Mesodermal cell (in vitro differentiated cells): ENCODE measurements at regions not wholly inside any gene's neighbourhood (a gene's known extent, or its start where the extent isn't known, plus 50 kb on each side); places are given as distances from the start of the nearest gene placed in this dataset.

ENCODE experiments used
- H3K27ac ChIP-seq: 2 replicates; pipeline ENCODE4 v1.7.0; 2013; ENCODE audit warnings: mild to moderate bottlenecking, low read depth, low read length, moderate library complexity; ENCODE audit not compliant: severe bottlenecking
- H3K36me3 ChIP-seq: 2 replicates; pipeline ENCODE4 v1.7.1; 2013; ENCODE audit warnings: mild to moderate bottlenecking, low read length, moderate library complexity; ENCODE audit not compliant: control insufficient read depth, insufficient read depth
- H3K4me1 ChIP-seq: one replicate; pipeline ENCODE4 v1.7.1; 2013; ENCODE audit warnings: mild to moderate bottlenecking, low read length; ENCODE audit not compliant: insufficient read depth, control insufficient read depth, poor library complexity, severe bottlenecking
- H3K4me3 ChIP-seq: 2 replicates; pipeline ENCODE4 v1.7.0; 2013; ENCODE audit warnings: low read length, control low read depth, mild to moderate bottlenecking; ENCODE audit not compliant: insufficient read depth, poor library complexity, severe bottlenecking; ENCODE audit errors: extremely low read depth
- H3K9me3 ChIP-seq: 2 replicates; pipeline ENCODE4 v1.7.1; 2013; ENCODE audit warnings: mild to moderate bottlenecking, low read length, moderate library complexity; ENCODE audit not compliant: control insufficient read depth
- WGBS, 2 experiments: methylation state at CpG; one replicate each; pipeline ENCODE4 v1.1.5; 2013; ENCODE audit warnings: missing lambda C conversion rate in 2 of 2; ENCODE audit not compliant: insufficient coverage in 2 of 2; 5-methylcytosine and 5-hydroxymethylcytosine counted together

GRCh38 chr11:19562156-19562555 lies 150.5 kb upstream of the NAV2 start:
- H3K36me3 ChIP-seq: no peaks in the 10 kb centered on the region
- H3K4me3 ChIP-seq: no peak overlapping the region
- H3K4me1 ChIP-seq: peaks cover 12% of the 10 kb centered on the region
- 100% methylated on average over 2 of the region's 4 CpGs; no CpG with 5 or more reads in 1 of the 2 experiments for WGBS, 2 experiments
- no peaks in the 10 kb centered on the region for H3K9me3 ChIP-seq
- H3K27ac ChIP-seq: no peak overlapping the region

GRCh38 chr11:19561011-19561410 lies 151.6 kb upstream of the NAV2 start:
- H3K4me3 ChIP-seq: no peak overlapping the region
- peaks cover 12% of the 10 kb centered on the region for H3K4me1 ChIP-seq
- H3K27ac ChIP-seq: no peak overlapping the region
- WGBS, 2 experiments: 89 to 99% methylated on average over 6 to 7 of the region's 8 CpGs
- H3K9me3 ChIP-seq: no peaks in the 10 kb centered on the region
- H3K36me3 ChIP-seq: no peaks in the 10 kb centered on the region

GRCh38 chr11:19560156-19560555 lies 152.5 kb upstream of the NAV2 start:
- H3K4me3 ChIP-seq: no peak overlapping the region
- WGBS, 2 experiments: 88 to 90% methylated on average over 5 of the region's 5 CpGs
- no peaks in the 10 kb centered on the region for H3K36me3 ChIP-seq
- H3K4me1 ChIP-seq: peaks cover 12% of the 10 kb centered on the region
- H3K9me3 ChIP-seq: no peaks in the 10 kb centered on the region
- peak overlapping the region; percentile 62 for H3K27ac ChIP-seq

DNA sequence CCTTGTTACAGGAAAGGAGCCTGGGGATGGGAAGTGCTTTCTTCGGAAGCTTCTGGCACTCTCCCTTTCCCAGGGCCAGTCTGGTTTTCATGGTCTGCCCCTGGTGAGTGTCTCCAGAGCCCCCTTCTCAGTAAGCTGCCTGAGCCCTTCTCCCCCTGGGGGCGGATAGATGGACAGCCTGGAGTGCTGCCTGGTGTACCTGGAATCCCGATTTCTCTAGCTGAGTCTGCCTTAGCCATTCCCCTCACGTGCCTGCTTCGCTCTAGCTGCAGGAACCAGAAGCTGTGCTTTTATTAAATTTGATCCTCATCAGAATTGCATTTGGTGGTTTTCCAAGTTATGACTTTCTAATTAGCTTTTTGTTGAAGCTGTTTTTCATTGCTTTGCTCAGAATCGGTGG lies 152.9 kb upstream of the NAV2 start:
- peaks cover 12% of the 10 kb centered on the region for H3K4me1 ChIP-seq
- WGBS, 2 experiments: 70 to 73% methylated on average over 5 to 6 of the region's 6 CpGs
- no peaks in the 10 kb centered on the region for H3K36me3 ChIP-seq
- H3K9me3 ChIP-seq: no peaks in the 10 kb centered on the region
- H3K27ac ChIP-seq: peak overlapping the region; percentile 62
- H3K4me3 ChIP-seq: no peak overlapping the region

GRCh38 chr11:19558189-19558986 lies 154.2 kb upstream of the NAV2 start:
- Histone ChIP-seq H3K9me3 (no peaks in the 10 kb centered on the region), H3K27ac (no peak overlapping the region), H3K4me1 (peaks cover 12% of the 10 kb centered on the region), H3K4me3 (no peak overlapping the region), H3K36me3 (no peaks in the 10 kb centered on the region)
- WGBS, 2 experiments: 88 to 90% methylated on average over 7 to 8 of the region's 12 CpGs

DNA sequence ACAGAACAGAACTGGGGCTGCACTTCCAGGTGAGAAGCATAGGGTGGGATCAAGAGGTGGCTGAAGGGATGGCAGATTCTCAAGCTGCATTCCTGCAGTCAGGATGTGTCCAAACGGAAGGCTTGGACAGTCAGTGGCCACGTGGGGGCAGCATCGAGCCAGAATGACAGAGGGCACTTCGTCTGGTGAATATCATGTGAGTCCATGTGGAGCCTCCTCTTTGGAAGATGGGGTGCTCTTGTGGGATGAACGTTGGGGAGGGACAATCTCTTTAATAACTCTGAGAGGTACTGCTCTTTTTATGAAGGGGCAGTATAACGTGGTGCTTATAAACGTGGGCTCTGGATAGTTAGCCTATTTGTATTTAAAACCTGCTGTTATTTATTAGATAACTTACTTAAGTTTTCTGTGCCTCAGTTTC lies 154.9 kb upstream of the NAV2 start:
- Histone ChIP-seq H3K4me3 (no peak overlapping the region), H3K9me3 (no peaks in the 10 kb centered on the region), H3K36me3 (no peaks in the 10 kb centered on the region), H3K4me1 (peaks cover 17% of the 10 kb centered on the region), H3K27ac (no peak overlapping the region)
- 4 to 7% methylated on average over 4 to 5 of the region's 7 CpGs for WGBS, 2 experiments

DNA sequence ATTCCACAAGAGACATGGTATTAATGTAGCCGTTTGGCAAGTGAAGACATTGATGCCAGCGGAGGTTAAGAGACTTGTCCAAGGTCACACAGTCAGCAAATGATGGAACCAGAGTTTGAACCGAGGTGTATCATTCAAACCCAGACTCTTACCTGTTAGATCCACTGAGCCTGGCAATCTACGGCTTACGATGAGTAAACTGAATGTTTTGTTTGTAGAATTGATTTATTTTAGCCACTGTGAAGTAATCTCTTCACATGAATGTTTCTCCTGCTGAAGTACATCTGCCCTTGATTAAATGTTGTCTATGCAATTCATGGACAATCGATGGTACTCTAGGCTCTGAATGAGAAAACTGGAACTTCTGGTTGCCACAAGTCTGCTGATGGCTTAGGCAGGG lies 155.5 kb upstream of the NAV2 start:
- H3K9me3 ChIP-seq: no peaks in the 10 kb centered on the region
- 86 to 91% methylated on average over 4 to 6 of the region's 6 CpGs for WGBS, 2 experiments
- no peak overlapping the region for H3K4me3 ChIP-seq
- H3K36me3 ChIP-seq: no peaks in the 10 kb centered on the region
- no peak overlapping the region for H3K27ac ChIP-seq
- H3K4me1 ChIP-seq: peaks cover 21% of the 10 kb centered on the region

GRCh38 chr11:19555266-19555665 lies 157.4 kb upstream of the NAV2 start:
- Histone ChIP-seq H3K4me1 (peaks cover 19% of the 10 kb centered on the region), H3K27ac (no peak overlapping the region), H3K36me3 (no peaks in the 10 kb centered on the region), H3K4me3 (no peak overlapping the region), H3K9me3 (no peaks in the 10 kb centered on the region)
- 80% methylated on average over 1 of the region's 3 CpGs; no CpG with 5 or more reads in 1 of the 2 experiments for WGBS, 2 experiments

- no peak overlapping the region for H3K27ac ChIP-seq
- WGBS, 2 experiments: 34 to 37% methylated on average over 7 to 8 of the region's 8 CpGs
These were observed 158.8 kb upstream of the NAV2 start for GRCh38 chr11:19553683-19554333.

DNA sequence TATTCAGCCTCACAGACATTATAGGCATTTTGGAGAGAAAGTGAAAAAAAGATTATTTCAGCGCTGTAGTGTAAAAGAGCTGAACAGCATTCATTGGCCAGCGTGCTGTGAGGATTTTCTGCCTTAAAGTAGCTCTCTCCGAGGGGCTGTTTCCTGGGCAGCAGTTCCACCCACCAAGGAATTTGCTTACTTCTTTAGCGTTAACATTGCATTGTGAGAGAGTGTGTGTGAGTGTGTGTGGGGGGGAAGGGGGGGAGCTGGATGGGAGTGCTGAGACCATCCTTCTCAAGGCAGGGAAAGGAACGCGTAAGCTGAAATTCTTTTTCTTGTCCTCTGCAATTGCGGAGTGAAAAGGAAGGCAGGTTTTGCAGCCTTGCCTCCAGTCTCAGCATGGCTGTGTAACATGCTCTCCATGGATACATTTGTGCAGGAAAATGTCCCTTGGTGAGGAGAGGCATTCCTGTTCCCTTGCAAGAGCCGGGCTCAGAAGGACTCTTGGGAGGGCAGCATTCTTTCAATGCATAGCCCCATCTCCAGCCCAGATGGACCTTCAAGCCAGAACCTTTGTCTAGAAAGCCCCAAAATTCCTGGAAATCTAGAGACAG lies 159.9 kb upstream of the NAV2 start:
- no peaks in the 10 kb centered on the region for H3K9me3 ChIP-seq
- H3K36me3 ChIP-seq: no peaks in the 10 kb centered on the region
- 54 to 61% methylated on average over 7 to 8 of the region's 8 CpGs for WGBS, 2 experiments
- H3K27ac ChIP-seq: peak overlapping the region; percentile 55
- peaks cover 13% of the 10 kb centered on the region for H3K4me1 ChIP-seq
- no peak overlapping the region for H3K4me3 ChIP-seq

More at GRCh38 chr11:19553683-19554333, 158.8 kb upstream of the NAV2 start:
- H3K4me1 ChIP-seq: peaks cover 13% of the 10 kb centered on the region
- no peaks in the 10 kb centered on the region for H3K9me3 ChIP-seq
- H3K4me3 ChIP-seq: no peak overlapping the region
- no peaks in the 10 kb centered on the region for H3K36me3 ChIP-seq
